CD14-positive monocyte (primary cell): ENCODE measurements at regions not wholly inside any gene's neighbourhood (a gene's known extent, or its start where the extent isn't known, plus 50 kb on each side); places are given as distances from the start of the nearest gene placed in this dataset.

Experiments
- DNase-seq, 3 donors: peaks; one replicate each; pipeline ENCODE4 v3.0.0-alpha.2; 2011 to 2022
- H2AFZ ChIP-seq: 2 replicates; pipeline ENCODE4 v1.6.0; 2012; ENCODE audit warnings: mild to moderate bottlenecking, low read depth, low read length, inconsistent platforms; ENCODE audit not compliant: insufficient read depth, poor library complexity, severe bottlenecking
- H3K27ac ChIP-seq, 2 donors: 1 replicate in 1 of 2; 2 replicates in 1 of 2; pipeline ENCODE4 v1.5.1; 2012 to 2013; ENCODE audit warnings: low read length in 2 of 2, control low read depth in 1 of 2, inconsistent platforms in 1 of 2, low read depth in 1 of 2, mild to moderate bottlenecking in 1 of 2
- H3K27me3 ChIP-seq, 2 donors: one replicate each; pipeline versions ENCODE4 v1.6.0 to v1.6.1; 2011 to 2013; ENCODE audit warnings: low read length in 2 of 2; ENCODE audit not compliant: control insufficient read depth in 2 of 2, insufficient read depth in 2 of 2
- H3K36me3 ChIP-seq, 2 donors: replicated peaks in 1 of 2; 1 replicate in 1 of 2; 2 replicates in 1 of 2; pipeline versions ENCODE4 v1.5.1 to v1.6.1; 2012 to 2013; ENCODE audit warnings: low read length in 2 of 2, control low read depth in 1 of 2, inconsistent platforms in 1 of 2, mild to moderate bottlenecking in 1 of 2; ENCODE audit not compliant: insufficient read depth in 2 of 2, control insufficient read depth in 1 of 2
- H3K4me1 ChIP-seq, 2 donors: 1 replicate in 1 of 2; 2 replicates in 1 of 2; pipeline versions ENCODE4 v1.5.1 to v1.6.1; 2012 to 2013; ENCODE audit warnings: low read length in 2 of 2, control low read depth in 1 of 2, inconsistent platforms in 1 of 2, mild to moderate bottlenecking in 1 of 2, moderate library complexity in 1 of 2; ENCODE audit not compliant: insufficient read depth in 2 of 2, control insufficient read depth in 1 of 2
- H3K4me2 ChIP-seq: replicated peaks from 2 replicates; pipeline ENCODE3; 2012; ENCODE audit warnings: low read length, moderate library complexity, mild to moderate bottlenecking; ENCODE audit not compliant: poor library complexity, severe bottlenecking; ENCODE audit errors: extremely low read depth
- H3K4me3 ChIP-seq, 3 experiments: fragments of 200-600 bp in 1 of 3; sonication (generic) in 1 of 3; replicated peaks in 1 of 3; 1 replicate in 2 of 3; 2 replicates in 1 of 3; pipeline ENCODE4 v1.5.1; 2011 to 2013; ENCODE audit warnings: low read length in 3 of 3, mild to moderate bottlenecking in 3 of 3, control low read depth in 2 of 3, low read depth in 2 of 3, inconsistent platforms in 1 of 3, moderate library complexity in 1 of 3
- H3K79me2 ChIP-seq: 2 replicates; pipeline ENCODE4 v1.6.0; 2012; ENCODE audit warnings: mild to moderate bottlenecking, control low read depth, inconsistent platforms, low read length, moderate library complexity; ENCODE audit not compliant: insufficient read depth
- H3K9ac ChIP-seq: 2 replicates; pipeline ENCODE4 v1.6.0; 2017; ENCODE audit warnings: low read length, mild to moderate bottlenecking; ENCODE audit not compliant: insufficient read depth, poor library complexity, severe bottlenecking
- H3K9me3 ChIP-seq, 2 donors: replicated peaks in 1 of 2; 1 replicate in 1 of 2; 2 replicates in 1 of 2; pipeline versions ENCODE4 v1.5.1 to v1.6.1; 2012 to 2013; ENCODE audit warnings: low read length in 2 of 2, control low read depth in 1 of 2; ENCODE audit not compliant: control insufficient read depth in 1 of 2, insufficient read depth in 1 of 2
- H4K20me1 ChIP-seq: 2 replicates; pipeline ENCODE4 v1.6.0; 2012; ENCODE audit warnings: mild to moderate bottlenecking, low read length, control low read depth, moderate library complexity; ENCODE audit not compliant: insufficient read depth
- H3K27ac Mint-ChIP-seq, 7 donors: one replicate each; pipeline ENCODE4 v1.8.0; 2020; ENCODE audit warnings: mild to moderate bottlenecking in 7 of 7, mixed read lengths in 7 of 7, moderate library complexity in 6 of 7, inconsistent platforms in 2 of 7
- H3K27me3 Mint-ChIP-seq, 3 donors: one replicate each; pipeline ENCODE4 v1.8.0; 2021 to 2022; ENCODE audit warnings: low read depth in 3 of 3, mild to moderate bottlenecking in 3 of 3, mixed read lengths in 3 of 3, moderate library complexity in 3 of 3, inconsistent platforms in 1 of 3
- H3K36me3 Mint-ChIP-seq, 2 donors: one replicate each; pipeline ENCODE4 v1.8.0; 2020; ENCODE audit warnings: mixed read lengths in 2 of 2, inconsistent platforms in 1 of 2, mild to moderate bottlenecking in 1 of 2
- H3K4me1 Mint-ChIP-seq: one replicate; pipeline ENCODE4 v1.8.0; 2020; ENCODE audit warnings: mild to moderate bottlenecking, mixed read lengths
- H3K4me3 Mint-ChIP-seq, 2 donors: one replicate each; pipeline ENCODE4 v1.8.0; 2020; ENCODE audit warnings: mild to moderate bottlenecking in 2 of 2, mixed read lengths in 2 of 2, moderate library complexity in 1 of 2
- H3K9me3 Mint-ChIP-seq, 7 donors: one replicate each; pipeline ENCODE4 v1.8.0; 2020 to 2022; ENCODE audit warnings: mixed read lengths in 7 of 7, mild to moderate bottlenecking in 6 of 7, moderate library complexity in 6 of 7, inconsistent platforms in 2 of 7
- CTCF ChIP-seq: fragments of 200-600 bp; IDR thresholded peaks from one replicate; pipeline ENCODE4 v1.8.0; 2022; ENCODE audit warnings: antibody characterized with exemption, mild to moderate bottlenecking
- WGBS: methylation state at CpG from one replicate; pipeline ENCODE4 v1.1.5; 2013; ENCODE audit warnings: missing lambda C conversion rate; ENCODE audit not compliant: insufficient coverage; 5-methylcytosine and 5-hydroxymethylcytosine counted together
- intact Hi-C, 2 donors: fragments of 100-400 bp; cut with micrococcal nuclease; formaldehyde crosslinking; loops; one replicate each; pipeline versions ENCODE4 v1.15.0 to v1.15.1; 2023

- Histone ChIP-seq H3K36me3 (no peaks in the 10 kb centered on the region), H3K4me3 (no peak overlapping the region), H3K4me1 (no peaks in the 10 kb centered on the region), H3K9me3 (peaks cover 0 to 4% of the 10 kb centered on the region in 2 donors), H3K4me2 (no peak overlapping the region), H4K20me1 (no peaks in the 10 kb centered on the region), H2AFZ (no peak overlapping the region), H3K27ac (no peak overlapping the region), H3K9ac (no peak overlapping the region), H3K27me3 (no peaks in the 10 kb centered on the region), H3K79me2 (no peaks in the 10 kb centered on the region)
- no peak for DNase-seq
- intact Hi-C loops, result no loop called here
- Mint-ChIP-seq H3K36me3 (no peaks in the 10 kb centered on the region), H3K4me1 (no peaks in the 10 kb centered on the region), H3K9me3 (peaks cover 0 to 5% (median 1%) of the 10 kb centered on the region in 7 donors), H3K27ac (no peak overlapping the region), H3K27me3 (no peaks in the 10 kb centered on the region), H3K4me3 (no peak overlapping the region)
- no peak for TF ChIP-seq CTCF
- no CpG with 5 or more reads among the region's 2 CpGs for WGBS
Measured at GRCh38 chr4:61085534-61085933, 114.6 kb upstream of the ADGRL3 start.

GRCh38 chr4:61086357-61086756 lies 113.8 kb upstream of the ADGRL3 start:
- intact Hi-C loops, result no loop called here
- no peak for DNase-seq
- no peak overlapping the region for H3K27ac ChIP-seq
- Mint-ChIP-seq H3K4me3 (no peak overlapping the region), H3K36me3 (no peaks in the 10 kb centered on the region), H3K27ac (no peak overlapping the region), H3K4me1 (no peaks in the 10 kb centered on the region), H3K27me3 (no peaks in the 10 kb centered on the region), H3K9me3 (peaks cover 0 to 5% (median 1%) of the 10 kb centered on the region in 7 donors)
- H3K36me3 ChIP-seq, result no peaks in the 10 kb centered on the region
- no peak overlapping the region for H3K4me2 ChIP-seq
- WGBS, result 100% methylated on average over 3 of the region's 4 CpGs
- H4K20me1 ChIP-seq, result no peaks in the 10 kb centered on the region
- no peaks in the 10 kb centered on the region for H3K4me1 ChIP-seq
- H3K9me3 ChIP-seq, result peaks cover 0 to 4% of the 10 kb centered on the region in 2 donors
- no peaks in the 10 kb centered on the region for H3K79me2 ChIP-seq
- H2AFZ ChIP-seq, result no peak overlapping the region
- H3K4me3 ChIP-seq, result no peak overlapping the region
- no peak for TF ChIP-seq CTCF
- H3K9ac ChIP-seq, result no peak overlapping the region
- no peaks in the 10 kb centered on the region for H3K27me3 ChIP-seq
